ENCODE measurements at regions not wholly inside any gene's neighbourhood (a gene's known extent, or its start where the extent isn't known, plus 50 kb on each side); places are given as distances from the start of the nearest gene placed in this dataset.

- DNase-seq = no peak
Observed at GRCh38 chr6:41429506-41430504, 94.4 kb downstream of the NCR2 start.

GRCh38 chr6:41430875-41431274 lies 95.5 kb downstream of the NCR2 start:
- DNase-seq = no peak

- no peak for DNase-seq
Observed at GRCh38 chr6:41432280-41432679, 96.9 kb downstream of the NCR2 start.

GRCh38 chr6:41434803-41435481 lies 99.5 kb downstream of the NCR2 start:
- no peak for DNase-seq

GRCh38 chr6:41437604-41438003 lies 102.2 kb downstream of the NCR2 start:
- no peak for DNase-seq

- DNase-seq = no peak
Observed at GRCh38 chr6:41438746-41439145, 103.3 kb downstream of the NCR2 start.

- DNase-seq = no peak
Observed at GRCh38 chr6:41439524-41440418, 104.4 kb downstream of the NCR2 start.

- DNase-seq = no peak
Observed at GRCh38 chr6:41440958-41441357, 105.2 kb upstream of the FOXP4 start.

GRCh38 chr6:41441598-41442351 lies 104.4 kb upstream of the FOXP4 start:
- no peak for DNase-seq

GRCh38 chr6:41442352-41442672 lies 103.9 kb upstream of the FOXP4 start:
- no peak for DNase-seq

GRCh38 chr6:41442800-41443501 lies 103.2 kb upstream of the FOXP4 start:
- no peak for DNase-seq

- DNase-seq = no peak
Observed at GRCh38 chr6:41443616-41444525, 102.3 kb upstream of the FOXP4 start.

GRCh38 chr6:41445261-41445660 lies 100.9 kb upstream of the FOXP4 start:
- DNase-seq = no peak

GRCh38 chr6:41446132-41446531 lies 100.0 kb upstream of the FOXP4 start:
- DNase-seq = no peak

- no peak for DNase-seq
Observed at GRCh38 chr6:41446907-41447545, 99.2 kb upstream of the FOXP4 start.

GRCh38 chr6:41448256-41448655 lies 97.9 kb upstream of the FOXP4 start:
- DNase-seq = no peak

- DNase-seq = no peak
Observed at GRCh38 chr6:41449399-41450245, 96.6 kb upstream of the FOXP4 start.

- DNase-seq = no peak
Observed at GRCh38 chr6:41450581-41450980, 95.6 kb upstream of the FOXP4 start.

- DNase-seq = no peak
Observed at GRCh38 chr6:41451039-41451438, 95.1 kb upstream of the FOXP4 start.

Measured in SHP77 (cell line).